PFSK-1 (cell line): ENCODE measurements at regions not wholly inside any gene's neighbourhood (a gene's known extent, or its start where the extent isn't known, plus 50 kb on each side); places are given as distances from the start of the nearest gene placed in this dataset.

Experiments used
- REST ChIP-seq, 2 experiments: IDR thresholded peaks; 2 replicates each; pipeline versions ENCODE4 v1.6.1 to v1.8.0; 2011 to 2012; ENCODE audit warnings: low read depth in 2 of 2, low read length in 2 of 2, control low read depth in 1 of 2, inconsistent platforms in 1 of 2, mild to moderate bottlenecking in 1 of 2, moderate library complexity in 1 of 2; ENCODE audit not compliant: insufficient read depth in 1 of 2
- TAF1 ChIP-seq: IDR thresholded peaks from 2 replicates; pipeline ENCODE4 v1.6.1; 2012; ENCODE audit warnings: low read length, control low read depth, borderline replicate concordance; ENCODE audit not compliant: insufficient read depth

GRCh38 chr4:180675359-180675650 lies 1567.9 kb upstream of the TENM3 start:
- TF ChIP-seq REST (IDR thresholded peaks at IDR 0.05; ENCODE audit: insufficient read depth in 1 of 2, low read depth in 2 of 2, low read length in 2 of 2) (no peak), TAF1 (no peak)
